GM12878 (cell line): ENCODE measurements at regions not wholly inside any gene's neighbourhood (a gene's known extent, or its start where the extent isn't known, plus 50 kb on each side); places are given as distances from the start of the nearest gene placed in this dataset.

ENCODE experiments used
- ATAC-seq: fragments of 200-7000 bp; cut with Tn5 transposase; 3 replicates; pipeline ENCODE4 v1.9.1; 2020; ENCODE audit warnings: mild to moderate bottlenecking, moderate library complexity
- BruUV-seq: library from RNA; stranded (reverse); fragments of 400-500 nt; replicated peaks from 2 replicates; lab custom pipeline; 2021; lab: Mats Ljungman, UMichigan
- CTCF ChIA-PET: fragments of 300-600 bp; sonication (Branson Sonifier 250); formaldehyde crosslinking; extraction: SDS; loops from one replicate; lab custom pipeline; 2021; ENCODE audit warnings: inconsistent platforms; lab: Yijun Ruan, JAX
- POLR2A ChIA-PET: fragments of 350-600 bp; formaldehyde crosslinking; extraction: SDS; loops from one replicate; lab custom pipeline; 2021; ENCODE audit warnings: inconsistent platforms; lab: Charles Lee
- RAD21 ChIA-PET: fragments of 300-600 bp; sonication (Branson Sonifier 250); formaldehyde crosslinking; loops from one replicate; lab custom pipeline; 2023; ENCODE audit warnings: antibody characterized with exemption; ENCODE audit not compliant: unreplicated experiment; lab: Charles Lee
- SMC1A ChIA-PET: fragments of 300-600 bp; sonication (Branson Sonifier 250); formaldehyde crosslinking; loops from one replicate; lab custom pipeline; 2023; ENCODE audit not compliant: unreplicated experiment, uncharacterized antibody; lab: Charles Lee
- DNase-seq: peaks from one replicate; pipeline ENCODE4 v3.0.0-alpha.2; 2011; ENCODE audit warnings: low read depth, low spot score
- FAIRE-seq: peaks from 3 replicates; lab custom pipeline; 2011; peaks lifted over from hg19 to GRCh38; lab: Jason Lieb, UNC
- H2AFZ ChIP-seq: 2 replicates; pipeline ENCODE4 v1.6.0; 2011; ENCODE audit warnings: low read depth, low read length, control low read depth; ENCODE audit not compliant: control insufficient read depth
- H3K27ac ChIP-seq: 2 replicates; pipeline ENCODE4 v1.5.1; 2011; ENCODE audit warnings: control low read depth; ENCODE audit not compliant: control insufficient read depth, insufficient read depth
- H3K27me3 ChIP-seq, 2 experiments: replicated peaks in 1 of 2; 2 replicates each; pipeline versions ENCODE4 v1.6.0 to v1.6.1; 2011; ENCODE audit warnings: low read length in 1 of 2; ENCODE audit not compliant: control insufficient read depth in 2 of 2, insufficient read depth in 2 of 2
- H3K36me3 ChIP-seq, 2 experiments: 2 replicates each; pipeline ENCODE4 v1.5.1; 2011; ENCODE audit warnings: low read length in 1 of 2; ENCODE audit not compliant: control insufficient read depth in 2 of 2, insufficient read depth in 2 of 2
- H3K4me1 ChIP-seq: 2 replicates; pipeline ENCODE4 v1.6.1; 2011; ENCODE audit warnings: mild to moderate bottlenecking, low read length, moderate library complexity, mixed read lengths; ENCODE audit not compliant: control insufficient read depth, insufficient read depth
- H3K4me2 ChIP-seq: 2 replicates; pipeline ENCODE4 v1.6.0; 2011; ENCODE audit warnings: control low read depth; ENCODE audit not compliant: control insufficient read depth, insufficient read depth
- H3K4me3 ChIP-seq: fragments of 200-600 bp; sonication (generic); 2 replicates; pipeline ENCODE4 v1.5.1; 2016
- H3K79me2 ChIP-seq: 2 replicates; pipeline ENCODE4 v1.6.0; 2011; ENCODE audit warnings: low read length; ENCODE audit not compliant: control insufficient read depth, insufficient read depth
- H3K9ac ChIP-seq: 2 replicates; pipeline ENCODE4 v1.8.0; 2011; ENCODE audit warnings: low read length, control low read depth, mixed read lengths; ENCODE audit not compliant: control insufficient read depth, insufficient read depth
- H3K9me3 ChIP-seq: replicated peaks from 3 replicates; pipeline ENCODE4 v1.5.1; 2011; ENCODE audit warnings: mild to moderate bottlenecking, low read length; ENCODE audit not compliant: control insufficient read depth, insufficient read depth
- H4K20me1 ChIP-seq: 2 replicates; pipeline ENCODE4 v1.6.0; 2011; ENCODE audit not compliant: control insufficient read depth, insufficient read depth
- ATF7 ChIP-seq: fragments of 450-650 bp; IDR thresholded peaks from 2 replicates; pipeline ENCODE4 v1.6.1; 2016; ENCODE audit warnings: low read depth, mild to moderate bottlenecking
- BCL3 ChIP-seq: IDR thresholded peaks from 2 replicates; pipeline ENCODE4 v1.6.1; 2011; ENCODE audit warnings: borderline replicate concordance, low read depth, mild to moderate bottlenecking, moderate library complexity, low read length; ENCODE audit not compliant: insufficient read depth, poor library complexity, severe bottlenecking
- BRCA1 ChIP-seq: IDR thresholded peaks from 2 replicates; pipeline ENCODE4 v1.6.1; 2011; ENCODE audit warnings: low read depth, low read length, improper control_type of control experiment
- FOXK2 ChIP-seq: fragments of 450-650 bp; IDR thresholded peaks from 2 replicates; pipeline ENCODE4 v1.6.1; 2017; ENCODE audit warnings: mild to moderate bottlenecking, moderate library complexity
- MAX ChIP-seq: IDR thresholded peaks from 2 replicates; pipeline ENCODE4 v1.6.1; 2012; ENCODE audit warnings: low read depth, low read length, improper control_type of control experiment
- MLLT1 ChIP-seq: fragments of 450-650 bp; IDR thresholded peaks from 2 replicates; pipeline ENCODE4 v1.6.1; 2016; ENCODE audit warnings: mild to moderate bottlenecking
- POLR2A ChIP-seq: IDR thresholded peaks from 2 replicates; pipeline ENCODE4 v1.6.1; 2011; ENCODE audit warnings: low read depth, mild to moderate bottlenecking, low read length
- POU2F2 ChIP-seq: IDR thresholded peaks from 3 replicates; pipeline ENCODE4 v1.6.1; 2011; ENCODE audit warnings: low read depth, mild to moderate bottlenecking, low read length, borderline replicate concordance
- RB1 ChIP-seq: fragments of 450-650 bp; formaldehyde crosslinking; IDR thresholded peaks from 2 replicates; pipeline ENCODE4 v1.6.1; 2017; ENCODE audit warnings: mild to moderate bottlenecking, borderline replicate concordance
- SMC3 ChIP-seq: IDR thresholded peaks from 2 replicates; pipeline ENCODE4 v1.6.1; 2011; ENCODE audit warnings: low read length, improper control_type of control experiment, borderline replicate concordance
- WRNIP1 ChIP-seq: IDR thresholded peaks from 2 replicates; pipeline ENCODE4 v1.6.1; 2011; ENCODE audit warnings: low read depth, low read length, improper control_type of control experiment, borderline replicate concordance
- ZZZ3 ChIP-seq: IDR thresholded peaks from 2 replicates; pipeline ENCODE4 v1.6.1; 2011; ENCODE audit warnings: low read depth; ENCODE audit not compliant: control insufficient read depth, insufficient read length
- WGBS: methylation state at CpG from one replicate; pipeline ENCODE4 v1.1.6; 2016; ENCODE audit warnings: low lambda C conversion rate; ENCODE audit not compliant: insufficient replicate concordance, insufficient coverage; ENCODE audit errors: missing lambda C conversion rate; 5-methylcytosine and 5-hydroxymethylcytosine counted together
- in situ Hi-C: fragments of 300-500 bp; cut with MboI; formaldehyde crosslinking; loops from 9 replicates; pipeline ENCODE4 v1.14.3; 2018; ENCODE audit warnings: mixed read lengths
- intact Hi-C: fragments of 100-400 bp; cut with micrococcal nuclease; formaldehyde crosslinking; loops from one replicate; pipeline ENCODE4 v1.14.2; 2022; ENCODE audit not compliant: unreplicated experiment

- Histone ChIP-seq H2AFZ (no peak overlapping the region), H3K36me3 (no peaks in the 10 kb centered on the region), H3K79me2 (no peaks in the 10 kb centered on the region), H3K4me2 (no peak overlapping the region), H3K9ac (no peak overlapping the region), H3K4me1 (no peaks in the 10 kb centered on the region), H3K27ac (no peak overlapping the region), H3K4me3 (no peak overlapping the region), H4K20me1 (no peaks in the 10 kb centered on the region), H3K9me3 (no peaks in the 10 kb centered on the region), H3K27me3 (no peaks in the 10 kb centered on the region)
- intact Hi-C loops: no loop called here
- ChIA-PET POLR2A (no interaction called here), SMC1A (no interaction called here), RAD21 (no interaction called here), CTCF (no interaction called here)
- DNase-seq: no peak
- no peak for FAIRE-seq
- BruUV-seq: no TSS peak
- in situ Hi-C loops: no loop called here
- no peak for TF ChIP-seq POU2F2
- TF ChIP-seq POLR2A: no peak
- no peak for TF ChIP-seq ATF7
- TF ChIP-seq ZZZ3: no peak
- TF ChIP-seq MLLT1: no peak
- TF ChIP-seq BRCA1: no peak
- no peak for TF ChIP-seq FOXK2
- TF ChIP-seq WRNIP1: no peak
- TF ChIP-seq SMC3: no peak
- TF ChIP-seq BCL3: no peak
- no peak for TF ChIP-seq RB1
- TF ChIP-seq MAX: no peak
- 100% methylated on average over 1 of the region's 1 CpG for WGBS
- no peak for ATAC-seq
Observed at GRCh38 chr6:145020543-145020942, 714.8 kb downstream of the EPM2A start.
